Jurkat, Clone E6-1 (cell line): ENCODE measurements at regions not wholly inside any gene's neighbourhood (a gene's known extent, or its start where the extent isn't known, plus 50 kb on each side); places are given as distances from the start of the nearest gene placed in this dataset.

Source experiments
- DNase-seq: peaks from one replicate; pipeline ENCODE4 v3.0.0-alpha.2; 2011; ENCODE audit warnings: low read depth, low spot score
- H3K4me3 ChIP-seq: 2 replicates; pipeline ENCODE4 v1.5.1; 2011; ENCODE audit warnings: mild to moderate bottlenecking, low read length, control low read depth, moderate library complexity

DNA sequence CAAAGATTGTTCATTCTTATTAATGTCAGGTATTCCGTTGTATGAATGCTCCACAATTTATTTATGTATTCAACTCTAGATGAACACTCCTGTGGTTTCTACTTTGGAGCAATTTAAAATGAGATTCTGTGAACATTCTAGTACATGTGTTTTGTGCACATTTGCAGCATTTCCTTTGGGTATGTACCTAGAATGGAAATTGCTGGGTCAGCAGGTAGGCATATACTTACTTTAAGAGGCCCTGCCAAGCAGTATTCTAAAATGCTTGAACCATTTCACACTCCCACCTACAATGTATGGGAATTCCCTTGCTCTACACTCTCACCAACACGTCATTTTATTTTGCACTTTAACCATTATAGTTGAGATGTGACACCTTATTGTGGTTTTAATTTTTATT lies 59.4 kb upstream of the MAGEB2 start:
- no peak overlapping the region for H3K4me3 ChIP-seq
- no peak for DNase-seq

GRCh38 chrX:30156880-30157560 lies 58.3 kb upstream of the MAGEB2 start:
- DNase-seq: no peak
- H3K4me3 ChIP-seq: no peak overlapping the region

DNA sequence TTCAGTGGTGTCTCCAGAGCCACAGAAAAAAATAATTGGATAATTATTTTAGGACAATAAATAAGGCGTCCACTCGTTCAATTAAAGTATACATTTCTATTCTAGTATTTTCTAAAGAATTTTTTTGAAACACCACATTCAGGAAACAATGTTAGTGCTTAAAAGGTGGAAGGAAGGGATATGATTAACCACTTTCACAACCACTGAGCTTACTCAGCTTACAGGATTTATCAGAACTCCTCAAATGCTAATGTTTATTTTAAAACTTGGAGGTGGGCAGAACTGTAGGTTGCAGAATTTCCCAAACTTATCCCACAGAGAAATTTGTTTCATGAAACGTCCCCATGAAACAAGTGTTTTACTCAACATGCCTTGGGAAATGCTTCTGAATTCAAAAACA lies 54.3 kb upstream of the MAGEB2 start:
- H3K4me3 ChIP-seq: no peak overlapping the region
- no peak for DNase-seq
